ENCODE measurements at regions not wholly inside any gene's neighbourhood (a gene's known extent, or its start where the extent isn't known, plus 50 kb on each side); places are given as distances from the start of the nearest gene placed in this dataset.

DNA sequence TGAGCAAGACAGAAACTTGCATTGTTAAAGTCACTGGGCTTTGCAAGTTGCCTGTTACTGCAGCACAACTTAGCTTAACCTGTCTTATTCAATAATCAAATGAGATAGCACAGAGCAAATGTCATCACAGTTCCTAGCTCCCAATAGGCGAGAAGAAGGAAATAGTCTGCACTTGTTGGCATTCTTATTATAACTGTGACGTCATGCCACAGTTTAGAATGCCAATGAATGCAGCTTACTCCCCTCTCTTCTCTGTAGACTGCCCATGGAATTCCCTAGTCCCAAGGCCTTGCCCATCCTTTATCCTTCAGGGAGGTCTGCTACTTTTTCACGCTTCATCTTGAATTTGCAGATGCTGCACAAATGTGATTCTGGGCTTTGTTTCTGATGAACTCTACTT, 1094.9 kb upstream of the AUTS2 start:
- Histone ChIP-seq H3K9me3 (replicated peaks) (peaks cover under 1% of the 10 kb centered on the region), H3K4me1 (no peaks in the 10 kb centered on the region), H3K27me3 (ENCODE audit: low read depth) (peaks cover 26% of the 10 kb centered on the region), H3K4me3 (no peak overlapping the region), H3K27ac (replicated peaks) (no peak overlapping the region), H3K36me3 (no peaks in the 10 kb centered on the region)
- intact Hi-C loops (cut with micrococcal nuclease), result no loop called here
- no peak for DNase-seq
- TF ChIP-seq CTCF (IDR thresholded peaks at IDR 0.05; ENCODE audit: borderline replicate concordance), result no peak

- intact Hi-C loops (cut with micrococcal nuclease), result no loop called here
- Histone ChIP-seq H3K27ac (replicated peaks) (no peak overlapping the region), H3K27me3 (ENCODE audit: low read depth) (peaks cover 37% of the 10 kb centered on the region), H3K36me3 (no peaks in the 10 kb centered on the region), H3K4me1 (no peaks in the 10 kb centered on the region), H3K4me3 (no peak overlapping the region), H3K9me3 (replicated peaks) (peaks cover 14% of the 10 kb centered on the region)
- no peak for DNase-seq
- no peak for TF ChIP-seq CTCF (IDR thresholded peaks at IDR 0.05; ENCODE audit: borderline replicate concordance)
Observed at GRCh38 chr7:68504716-68505115, 1093.6 kb upstream of the AUTS2 start.

GRCh38 chr7:68505721-68506120, 1092.6 kb upstream of the AUTS2 start:
- H3K27ac ChIP-seq (replicated peaks), result no peak overlapping the region
- no peak for DNase-seq
- peaks cover 44% of the 10 kb centered on the region for H3K27me3 ChIP-seq (ENCODE audit: low read depth)
- intact Hi-C loops (cut with micrococcal nuclease), result no loop called here
- H3K36me3 ChIP-seq, result no peaks in the 10 kb centered on the region
- peaks cover 16% of the 10 kb centered on the region for H3K9me3 ChIP-seq (replicated peaks)
- H3K4me1 ChIP-seq, result no peaks in the 10 kb centered on the region
- no peak for TF ChIP-seq CTCF (IDR thresholded peaks at IDR 0.05; ENCODE audit: borderline replicate concordance)
- no peak overlapping the region for H3K4me3 ChIP-seq

GRCh38 chr7:68507668-68508067, 1090.6 kb upstream of the AUTS2 start:
- TF ChIP-seq CTCF (IDR thresholded peaks at IDR 0.05; ENCODE audit: borderline replicate concordance), result no peak
- Histone ChIP-seq H3K4me3 (no peak overlapping the region), H3K36me3 (no peaks in the 10 kb centered on the region), H3K4me1 (no peaks in the 10 kb centered on the region), H3K27me3 (ENCODE audit: low read depth) (peaks cover 52% of the 10 kb centered on the region), H3K27ac (replicated peaks) (no peak overlapping the region), H3K9me3 (replicated peaks) (peaks cover 16% of the 10 kb centered on the region)
- intact Hi-C loops (cut with micrococcal nuclease), result no loop called here
- DNase-seq, result no peak

- no peak for TF ChIP-seq CTCF (IDR thresholded peaks at IDR 0.05; ENCODE audit: borderline replicate concordance)
- H3K4me1 ChIP-seq, result no peaks in the 10 kb centered on the region
- no peak for DNase-seq
- no peak overlapping the region for H3K27ac ChIP-seq (replicated peaks)
- H3K27me3 ChIP-seq (ENCODE audit: low read depth), result peaks cover 49% of the 10 kb centered on the region
- H3K36me3 ChIP-seq, result no peaks in the 10 kb centered on the region
- peaks cover 16% of the 10 kb centered on the region for H3K9me3 ChIP-seq (replicated peaks)
- intact Hi-C loops (cut with micrococcal nuclease), result no loop called here
- no peak overlapping the region for H3K4me3 ChIP-seq
Observed at GRCh38 chr7:68509054-68509453, 1089.2 kb upstream of the AUTS2 start.

GRCh38 chr7:68509603-68510002, 1088.7 kb upstream of the AUTS2 start:
- H3K4me1 ChIP-seq, result no peaks in the 10 kb centered on the region
- DNase-seq, result no peak
- no peaks in the 10 kb centered on the region for H3K36me3 ChIP-seq
- H3K27me3 ChIP-seq (ENCODE audit: low read depth), result peaks cover 49% of the 10 kb centered on the region
- no peak for TF ChIP-seq CTCF (IDR thresholded peaks at IDR 0.05; ENCODE audit: borderline replicate concordance)
- H3K4me3 ChIP-seq, result no peak overlapping the region
- no peak overlapping the region for H3K27ac ChIP-seq (replicated peaks)
- intact Hi-C loops (cut with micrococcal nuclease), result no loop called here
- peaks cover 16% of the 10 kb centered on the region for H3K9me3 ChIP-seq (replicated peaks)
